CD4-positive, alpha-beta T cell (primary cell): ENCODE measurements at regions not wholly inside any gene's neighbourhood (a gene's known extent, or its start where the extent isn't known, plus 50 kb on each side); places are given as distances from the start of the nearest gene placed in this dataset.

ENCODE experiments used
- ATAC-seq: fragments of 200-7000 bp; cut with Tn5 transposase; one replicate; pipeline ENCODE4 v1.10.0; 2022; ENCODE audit warnings: mild to moderate bottlenecking; ENCODE audit not compliant: poor library complexity
- CTCF ChIA-PET: fragments of 350-600 bp; sonication (Branson Sonifier 250); formaldehyde crosslinking; loops from one replicate; lab custom pipeline; 2021; ENCODE audit warnings: antibody characterized with exemption, inconsistent platforms; lab: Charles Lee
- POLR2A ChIA-PET: fragments of 350-600 bp; sonication (Branson Sonifier 250); formaldehyde crosslinking; loops from one replicate; lab custom pipeline; 2021; ENCODE audit warnings: antibody characterized with exemption, inconsistent platforms; lab: Charles Lee
- DNase-seq, 14 experiments: peaks; one replicate each; pipeline ENCODE4 v3.0.0-alpha.2; 2013 to 2020; ENCODE audit warnings: mixed read lengths in 2 of 14
- H3K27ac ChIP-seq, 2 donors: one replicate each; pipeline versions ENCODE4 v1.5.1 to v1.7.0; 2013; ENCODE audit warnings: low read length in 2 of 2, low read depth in 1 of 2, mild to moderate bottlenecking in 1 of 2
- H3K27me3 ChIP-seq, 2 experiments: 1 replicate in 1 of 2; 2 replicates in 1 of 2; pipeline versions ENCODE4 v1.6.1 to v1.7.0; 2013; ENCODE audit warnings: low read length in 2 of 2, control low read depth in 1 of 2, mild to moderate bottlenecking in 1 of 2, moderate library complexity in 1 of 2; ENCODE audit not compliant: insufficient read depth in 2 of 2, control insufficient read depth in 1 of 2
- H3K36me3 ChIP-seq: one replicate; pipeline ENCODE4 v1.6.1; 2013; ENCODE audit warnings: low read length, control low read depth; ENCODE audit not compliant: insufficient read depth
- H3K4me1 ChIP-seq: one replicate; pipeline ENCODE4 v1.6.1; 2013; ENCODE audit warnings: low read length, control low read depth; ENCODE audit not compliant: insufficient read depth
- H3K4me3 ChIP-seq: one replicate; pipeline ENCODE4 v1.5.1; 2013; ENCODE audit warnings: mild to moderate bottlenecking, low read length, moderate library complexity
- H3K9me3 ChIP-seq, 2 experiments: 1 replicate in 1 of 2; 2 replicates in 1 of 2; pipeline versions ENCODE4 v1.6.1 to v1.7.0; 2013; ENCODE audit warnings: low read length in 2 of 2, mild to moderate bottlenecking in 2 of 2, control low read depth in 1 of 2, moderate library complexity in 1 of 2; ENCODE audit not compliant: control insufficient read depth in 1 of 2, insufficient read depth in 1 of 2
- H3K27ac Mint-ChIP-seq: one replicate; pipeline ENCODE4 v1.8.0; 2020; ENCODE audit warnings: mixed read lengths
- H3K27me3 Mint-ChIP-seq: one replicate; pipeline ENCODE4 v1.8.0; 2021; ENCODE audit warnings: mixed read lengths
- H3K36me3 Mint-ChIP-seq: one replicate; pipeline ENCODE4 v1.8.0; 2021; ENCODE audit warnings: low read depth, mixed read lengths
- H3K4me1 Mint-ChIP-seq: one replicate; pipeline ENCODE4 v1.8.0; 2021; ENCODE audit warnings: low read depth, mixed read lengths
- H3K4me3 Mint-ChIP-seq: one replicate; pipeline ENCODE4 v1.8.0; 2020; ENCODE audit warnings: mild to moderate bottlenecking, mixed read lengths
- H3K9me3 Mint-ChIP-seq: one replicate; pipeline ENCODE4 v1.8.0; 2020; ENCODE audit warnings: mixed read lengths
- CTCF ChIP-seq: fragments of 200-600 bp; IDR thresholded peaks from one replicate; pipeline ENCODE4 v1.8.0; 2022; ENCODE audit warnings: antibody characterized with exemption, mild to moderate bottlenecking
- intact Hi-C, 2 experiments: fragments of 100-400 bp; cut with DNase I in 1 of 2; cut with micrococcal nuclease in 1 of 2; formaldehyde crosslinking; loops; one replicate each; pipeline versions ENCODE4 v1.15.1 to v1.9.0; 2023 to 2025; cut with DNase I, micrococcal nuclease

- intact Hi-C loops = no loop called here
- ChIA-PET POLR2A (no interaction called here), CTCF (no interaction called here)
- ATAC-seq = no peak
- Histone ChIP-seq H3K36me3 (no peaks in the 10 kb centered on the region), H3K4me3 (no peak overlapping the region), H3K9me3 (peaks cover 0 to 3% of the 10 kb centered on the region in 2 experiments), H3K4me1 (no peaks in the 10 kb centered on the region), H3K27ac (no peak overlapping the region), H3K27me3 (no peaks in the 10 kb centered on the region)
- no peak for TF ChIP-seq CTCF
- DNase-seq = no peak
- Mint-ChIP-seq H3K36me3 (no peaks in the 10 kb centered on the region), H3K27me3 (no peaks in the 10 kb centered on the region), H3K27ac (no peak overlapping the region), H3K4me3 (no peak overlapping the region), H3K4me1 (no peaks in the 10 kb centered on the region), H3K9me3 (peaks cover 5% of the 10 kb centered on the region)
Observed at GRCh38 chr1:238099871-238100270, 209.1 kb upstream of the ZP4 start.

GRCh38 chr1:238089615-238090014 is 198.9 kb upstream of the ZP4 start:
- CTCF ChIA-PET = no interaction called here
- Mint-ChIP-seq H3K27ac (no peak overlapping the region), H3K4me3 (no peak overlapping the region), H3K9me3 (peaks cover 16% of the 10 kb centered on the region), H3K27me3 (no peaks in the 10 kb centered on the region), H3K4me1 (no peaks in the 10 kb centered on the region), H3K36me3 (no peaks in the 10 kb centered on the region)
- no peak overlapping the region for H3K27ac ChIP-seq
- H3K4me3 ChIP-seq = no peak overlapping the region
- DNase-seq (no peak), ATAC-seq (no peak)
- H3K4me1 ChIP-seq = no peaks in the 10 kb centered on the region
- H3K9me3 ChIP-seq = peaks cover 0 to 4% of the 10 kb centered on the region in 2 experiments
- POLR2A ChIA-PET = no interaction called here
- no peaks in the 10 kb centered on the region for H3K36me3 ChIP-seq
- TF ChIP-seq CTCF = no peak
- no peaks in the 10 kb centered on the region for H3K27me3 ChIP-seq
- intact Hi-C loops = no loop called here

- Mint-ChIP-seq H3K27ac (no peak overlapping the region), H3K4me3 (no peak overlapping the region), H3K4me1 (no peaks in the 10 kb centered on the region), H3K27me3 (no peaks in the 10 kb centered on the region), H3K9me3 (peaks cover 16% of the 10 kb centered on the region), H3K36me3 (no peaks in the 10 kb centered on the region)
- DNase-seq (no peak), ATAC-seq (no peak)
- intact Hi-C loops = no loop called here
- no peaks in the 10 kb centered on the region for H3K4me1 ChIP-seq
- H3K9me3 ChIP-seq = peaks cover 0 to 5% of the 10 kb centered on the region in 2 experiments
- ChIA-PET POLR2A (no interaction called here), CTCF (no interaction called here)
- no peak overlapping the region for H3K4me3 ChIP-seq
- H3K27ac ChIP-seq = no peak overlapping the region
- H3K27me3 ChIP-seq = no peaks in the 10 kb centered on the region
- no peaks in the 10 kb centered on the region for H3K36me3 ChIP-seq
- TF ChIP-seq CTCF = no peak
Observed at GRCh38 chr1:238088560-238089290, 198.0 kb upstream of the ZP4 start.
